ENCODE measurements at regions not wholly inside any gene's neighbourhood (a gene's known extent, or its start where the extent isn't known, plus 50 kb on each side); places are given as distances from the start of the nearest gene placed in this dataset.

- no peak overlapping the region for H3K27ac Mint-ChIP-seq
- Histone ChIP-seq H3K9me3 (replicated peaks in 1 of 2; ENCODE audit: control insufficient read depth in 1 of 2, insufficient read depth in 1 of 2, low read length in 2 of 2) (peaks cover 2 to 5% of the 10 kb centered on the region in 2 donors), H3K4me3 (replicated peaks in 1 of 3; ENCODE audit: low read depth in 2 of 3, low read length in 3 of 3) (no peak overlapping the region), H3K4me1 (ENCODE audit: control insufficient read depth in 1 of 2, insufficient read depth in 2 of 2, low read length in 2 of 2) (no peaks in the 10 kb centered on the region), H3K27me3 (ENCODE audit: control insufficient read depth in 2 of 2, insufficient read depth in 2 of 2, low read length in 2 of 2) (no peaks in the 10 kb centered on the region), H3K36me3 (replicated peaks in 1 of 2; ENCODE audit: control insufficient read depth in 1 of 2, insufficient read depth in 2 of 2, low read length in 2 of 2) (no peaks in the 10 kb centered on the region), H2AFZ (ENCODE audit: insufficient read depth, low read depth, low read length, poor library complexity, severe bottlenecking) (no peak overlapping the region), H4K20me1 (ENCODE audit: insufficient read depth, low read length) (no peaks in the 10 kb centered on the region), H3K9ac (ENCODE audit: insufficient read depth, low read length, poor library complexity, severe bottlenecking) (no peak overlapping the region), H3K79me2 (ENCODE audit: insufficient read depth, low read length) (no peaks in the 10 kb centered on the region), H3K4me2 (replicated peaks; ENCODE audit: extremely low read depth, low read length, poor library complexity, severe bottlenecking) (no peak overlapping the region), H3K27ac (ENCODE audit: low read depth in 1 of 2, low read length in 2 of 2) (no peak overlapping the region)
- H3K4me1 Mint-ChIP-seq, result no peaks in the 10 kb centered on the region
- peaks cover 2 to 19% (median 4%) of the 10 kb centered on the region in 7 donors for H3K9me3 Mint-ChIP-seq
- intact Hi-C loops (cut with micrococcal nuclease), result no loop called here
- H3K4me3 Mint-ChIP-seq, result no peak overlapping the region
- H3K36me3 Mint-ChIP-seq, result no peaks in the 10 kb centered on the region
- no CpG with 5 or more reads among the region's 1 CpG for WGBS (ENCODE audit: insufficient coverage)
- no peak for TF ChIP-seq CTCF (IDR thresholded peaks at IDR 0.05)
- no peak for DNase-seq
- H3K27me3 Mint-ChIP-seq (ENCODE audit: low read depth in 3 of 3), result no peaks in the 10 kb centered on the region
Measured at GRCh38 chr4:100294356-100294755, 104.1 kb upstream of the DDIT4L start.

GRCh38 chr4:100290585-100290984 lies 100.3 kb upstream of the DDIT4L start:
- no peak for DNase-seq
- Histone ChIP-seq H3K9ac (ENCODE audit: insufficient read depth, low read length, poor library complexity, severe bottlenecking) (no peak overlapping the region), H3K36me3 (replicated peaks in 1 of 2; ENCODE audit: control insufficient read depth in 1 of 2, insufficient read depth in 2 of 2, low read length in 2 of 2) (no peaks in the 10 kb centered on the region), H3K4me2 (replicated peaks; ENCODE audit: extremely low read depth, low read length, poor library complexity, severe bottlenecking) (no peak overlapping the region), H2AFZ (ENCODE audit: insufficient read depth, low read depth, low read length, poor library complexity, severe bottlenecking) (no peak overlapping the region), H3K4me1 (ENCODE audit: control insufficient read depth in 1 of 2, insufficient read depth in 2 of 2, low read length in 2 of 2) (no peaks in the 10 kb centered on the region), H3K9me3 (replicated peaks in 1 of 2; ENCODE audit: control insufficient read depth in 1 of 2, insufficient read depth in 1 of 2, low read length in 2 of 2) (peaks cover 0 to 3% of the 10 kb centered on the region in 2 donors), H3K27me3 (ENCODE audit: control insufficient read depth in 2 of 2, insufficient read depth in 2 of 2, low read length in 2 of 2) (no peaks in the 10 kb centered on the region), H4K20me1 (ENCODE audit: insufficient read depth, low read length) (no peaks in the 10 kb centered on the region), H3K4me3 (replicated peaks in 1 of 3; ENCODE audit: low read depth in 2 of 3, low read length in 3 of 3) (no peak overlapping the region), H3K27ac (ENCODE audit: low read depth in 1 of 2, low read length in 2 of 2) (no peak overlapping the region), H3K79me2 (ENCODE audit: insufficient read depth, low read length) (no peaks in the 10 kb centered on the region)
- Mint-ChIP-seq H3K9me3 (peaks cover 0 to 10% (median 1%) of the 10 kb centered on the region in 7 donors), H3K27ac (no peak overlapping the region), H3K4me3 (no peak overlapping the region), H3K27me3 (ENCODE audit: low read depth in 3 of 3) (peaks cover 0 to 2% (median 0%) of the 10 kb centered on the region in 3 donors), H3K36me3 (no peaks in the 10 kb centered on the region), H3K4me1 (no peaks in the 10 kb centered on the region)
- TF ChIP-seq CTCF (IDR thresholded peaks at IDR 0.05), result no peak
- WGBS (ENCODE audit: insufficient coverage), result no CpG with 5 or more reads among the region's 2 CpGs
- intact Hi-C loops (cut with micrococcal nuclease), result no loop called here

All from CD14-positive monocyte (primary cell).